Small intestine (tissue), 7 donors: ENCODE measurements at regions not wholly inside any gene's neighbourhood (a gene's known extent, or its start where the extent isn't known, plus 50 kb on each side); places are given as distances from the start of the nearest gene placed in this dataset.

Source experiments
- DNase-seq, 2 donors: peaks; one replicate each; pipeline versions ENCODE4 v3.0.0 to v3.0.0-alpha.2; 2013
- FAIRE-seq: peaks from 2 replicates; lab custom pipeline; 2012; peaks lifted over from hg19 to GRCh38; lab: Jason Lieb, UNC
- H3K27ac ChIP-seq, 3 donors: one replicate each; pipeline ENCODE4 v1.5.1; 2013; ENCODE audit warnings: low read length in 2 of 3, mild to moderate bottlenecking in 2 of 3, control low read depth in 1 of 3, inconsistent platforms in 1 of 3, low read depth in 1 of 3, moderate library complexity in 1 of 3
- H3K27me3 ChIP-seq, 3 donors: one replicate each; pipeline ENCODE4 v1.6.1; 2013; ENCODE audit warnings: low read length in 3 of 3, inconsistent platforms in 1 of 3; ENCODE audit not compliant: control insufficient read depth in 3 of 3, insufficient read depth in 3 of 3
- H3K36me3 ChIP-seq, 3 donors: one replicate each; pipeline ENCODE4 v1.6.1; 2013; ENCODE audit warnings: low read length in 3 of 3, inconsistent platforms in 1 of 3, low read depth in 1 of 3, mild to moderate bottlenecking in 1 of 3, moderate library complexity in 1 of 3; ENCODE audit not compliant: control insufficient read depth in 3 of 3, insufficient read depth in 2 of 3
- H3K4me1 ChIP-seq, 3 donors: one replicate each; pipeline ENCODE4 v1.6.1; 2013; ENCODE audit warnings: low read length in 2 of 3, inconsistent platforms in 1 of 3, low read depth in 1 of 3, mild to moderate bottlenecking in 1 of 3, moderate library complexity in 1 of 3; ENCODE audit not compliant: control insufficient read depth in 3 of 3, insufficient read depth in 2 of 3
- H3K4me3 ChIP-seq, 3 donors: one replicate each; pipeline ENCODE4 v1.5.1; 2013; ENCODE audit warnings: low read length in 3 of 3, control low read depth in 1 of 3, inconsistent platforms in 1 of 3, low read depth in 1 of 3, mild to moderate bottlenecking in 1 of 3, moderate library complexity in 1 of 3
- H3K9me3 ChIP-seq, 2 donors: one replicate each; pipeline ENCODE4 v1.6.1; 2013; ENCODE audit warnings: low read depth in 1 of 2, low read length in 1 of 2; ENCODE audit not compliant: control insufficient read depth in 2 of 2, insufficient read depth in 1 of 2
- WGBS, 3 donors: extraction: QIAGEN DNeasy Blood & Tissue Kit; methylation state at CpG; one replicate each; pipeline ENCODE4 v1.1.7; 2013; 5-methylcytosine and 5-hydroxymethylcytosine counted together
- donor health status: healthy with polysubstance abuse.
- donor health status: control.
- donor health status: control.
- donor health status: Bipolar disorder and iron deficiency.
- donor health status: healthy.

GRCh38 chr2:201955702-201956141 lies 77.9 kb upstream of the FZD7 start:
- no peaks in the 10 kb centered on the region for H3K9me3 ChIP-seq
- H3K27me3 ChIP-seq = no peaks in the 10 kb centered on the region
- 83 to 86% (median 84%) methylated on average over 4 of the region's 4 CpGs for WGBS, 3 donors
- H3K36me3 ChIP-seq = no peaks in the 10 kb centered on the region
- no peaks in the 10 kb centered on the region for H3K4me1 ChIP-seq
- FAIRE-seq (no peak), DNase-seq (no peak)
- no peak overlapping the region for H3K4me3 ChIP-seq
- no peak overlapping the region for H3K27ac ChIP-seq

GRCh38 chr2:201956361-201956760 lies 77.3 kb upstream of the FZD7 start:
- DNase-seq (no peak), FAIRE-seq (no peak)
- WGBS, 3 donors = 91 to 94% (median 91%) methylated on average over 7 of the region's 7 CpGs

GRCh38 chr2:201957091-201957490 lies 76.6 kb upstream of the FZD7 start:
- 31 to 52% (median 44%) methylated on average over 1 of the region's 1 CpG for WGBS, 3 donors
- Histone ChIP-seq H3K4me1 (no peaks in the 10 kb centered on the region), H3K27me3 (no peaks in the 10 kb centered on the region), H3K36me3 (no peaks in the 10 kb centered on the region), H3K27ac (no peak overlapping the region), H3K4me3 (no peak overlapping the region), H3K9me3 (no peaks in the 10 kb centered on the region)
- FAIRE-seq (no peak), DNase-seq (no peak)

More at GRCh38 chr2:201956361-201956760, 77.3 kb upstream of the FZD7 start:
- Histone ChIP-seq H3K9me3 (no peaks in the 10 kb centered on the region), H3K4me1 (no peaks in the 10 kb centered on the region), H3K27me3 (no peaks in the 10 kb centered on the region), H3K27ac (no peak overlapping the region), H3K36me3 (no peaks in the 10 kb centered on the region), H3K4me3 (no peak overlapping the region)

GRCh38 chr2:201959198-201959597 lies 74.5 kb upstream of the FZD7 start:
- H3K4me1 ChIP-seq = no peaks in the 10 kb centered on the region
- WGBS, 3 donors = 29 to 67% (median 38%) methylated on average over 6 of the region's 6 CpGs
- DNase-seq = no peak
- H3K36me3 ChIP-seq = no peaks in the 10 kb centered on the region
- H3K27ac ChIP-seq = no peak overlapping the region
- no peak for FAIRE-seq
- no peaks in the 10 kb centered on the region for H3K9me3 ChIP-seq
- no peak overlapping the region for H3K4me3 ChIP-seq
- no peaks in the 10 kb centered on the region for H3K27me3 ChIP-seq

DNA sequence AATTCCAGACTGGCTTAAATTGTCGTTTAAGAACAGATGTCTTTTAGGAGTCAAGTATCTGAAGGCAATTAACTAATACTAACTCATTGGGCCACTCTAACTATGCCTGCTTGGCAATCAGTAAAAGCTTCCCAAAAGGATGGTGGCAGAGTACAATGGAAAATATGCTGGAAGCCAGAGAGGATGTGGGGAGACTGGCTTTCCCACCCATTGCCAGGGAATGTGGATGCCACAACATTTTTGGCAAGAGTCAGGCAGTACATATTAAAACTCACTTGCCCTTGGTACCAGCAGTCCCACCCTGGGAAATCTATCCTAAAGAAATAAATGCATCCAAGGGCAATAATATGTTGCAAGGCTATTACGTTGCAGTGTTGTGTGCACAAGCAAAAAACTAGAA lies 74.0 kb upstream of the FZD7 start:
- H3K27me3 ChIP-seq = no peaks in the 10 kb centered on the region
- no peak overlapping the region for H3K4me3 ChIP-seq
- DNase-seq = no peak
- H3K4me1 ChIP-seq = no peaks in the 10 kb centered on the region
- 53 to 65% (median 54%) methylated on average over 2 of the region's 2 CpGs for WGBS, 3 donors
- FAIRE-seq = no peak
- H3K27ac ChIP-seq = no peak overlapping the region
- no peaks in the 10 kb centered on the region for H3K9me3 ChIP-seq
- no peaks in the 10 kb centered on the region for H3K36me3 ChIP-seq

DNA sequence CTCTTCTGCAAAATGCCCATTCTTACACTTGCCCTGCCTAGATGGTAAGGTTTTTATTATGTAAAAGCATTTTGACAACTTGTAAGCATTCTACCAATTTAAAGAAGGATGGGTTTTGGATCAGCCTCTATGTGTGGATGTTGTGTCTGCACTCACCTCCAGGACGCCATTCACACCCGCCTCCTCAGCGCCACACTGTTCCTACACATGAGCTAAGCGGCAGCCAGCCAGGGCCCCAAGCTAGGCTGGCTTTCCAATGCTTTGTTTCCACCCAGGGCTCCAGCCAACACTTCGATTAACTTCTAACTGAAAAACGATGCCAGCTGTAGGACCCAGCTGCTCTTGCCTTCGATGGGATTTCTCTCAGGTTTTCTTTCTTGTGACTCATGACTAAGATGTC lies 73.3 kb upstream of the FZD7 start:
- no peaks in the 10 kb centered on the region for H3K27me3 ChIP-seq
- no peaks in the 10 kb centered on the region for H3K9me3 ChIP-seq
- H3K4me1 ChIP-seq = no peaks in the 10 kb centered on the region
- no peaks in the 10 kb centered on the region for H3K36me3 ChIP-seq
- FAIRE-seq = no peak
- no peak overlapping the region for H3K27ac ChIP-seq
- 86 to 91% (median 88%) methylated on average over 7 of the region's 7 CpGs for WGBS, 3 donors
- H3K4me3 ChIP-seq = no peak overlapping the region
- no peak for DNase-seq

GRCh38 chr2:201961401-201961800 lies 72.3 kb upstream of the FZD7 start:
- Histone ChIP-seq H3K36me3 (no peaks in the 10 kb centered on the region), H3K27me3 (no peaks in the 10 kb centered on the region), H3K27ac (no peak overlapping the region), H3K4me1 (no peaks in the 10 kb centered on the region), H3K4me3 (no peak overlapping the region), H3K9me3 (no peaks in the 10 kb centered on the region)
- DNase-seq (no peak), FAIRE-seq (no peak)
- WGBS, 3 donors = 86 to 93% (median 90%) methylated on average over 3 of the region's 3 CpGs

- Histone ChIP-seq H3K9me3 (no peaks in the 10 kb centered on the region), H3K36me3 (no peaks in the 10 kb centered on the region), H3K27me3 (no peaks in the 10 kb centered on the region), H3K27ac (no peak overlapping the region), H3K4me1 (peaks cover 0 to 14% (median 0%) of the 10 kb centered on the region in 3 donors), H3K4me3 (no peak overlapping the region)
- DNase-seq (no peak), FAIRE-seq (no peak)
- 87 to 91% (median 90%) methylated on average over 14 of the region's 14 CpGs for WGBS, 3 donors
These were observed 70.7 kb upstream of the FZD7 start for GRCh38 chr2:201962774-201963562.

- FAIRE-seq (no peak), DNase-seq (no peak)
- H3K27me3 ChIP-seq = no peaks in the 10 kb centered on the region
- H3K4me1 ChIP-seq = peaks cover 0 to 24% (median 0%) of the 10 kb centered on the region in 3 donors
- H3K4me3 ChIP-seq = no peak overlapping the region
- no peaks in the 10 kb centered on the region for H3K9me3 ChIP-seq
- 86 to 92% (median 91%) methylated on average over 4 of the region's 4 CpGs for WGBS, 3 donors
- no peak overlapping the region for H3K27ac ChIP-seq
- H3K36me3 ChIP-seq = no peaks in the 10 kb centered on the region
These were observed 69.6 kb upstream of the FZD7 start for GRCh38 chr2:201964011-201964410.
